NK-92 treated with Interleukin-12 subunit alpha and Interleukin-12 subunit beta, amount 100 ng/mL, for 24 hours (cell line): ENCODE measurements at regions not wholly inside any gene's neighbourhood (a gene's known extent, or its start where the extent isn't known, plus 50 kb on each side); places are given as distances from the start of the nearest gene placed in this dataset.
"Not testable (repeated sequence)": the region's sequence is repeated elsewhere in the genome, so short reads cannot be mapped to it uniquely, and the experiment has no call there.

Experiments used
- DNase-seq: peaks from one replicate; lab custom pipeline; 2025; lab: John Stamatoyannopoulos, UW

- not testable (repeated sequence) for DNase-seq
Measured at GRCh38 chr1:109857702-109858101, 52.9 kb upstream of the CSF1 start.

GRCh38 chr1:109855986-109856385, 54.7 kb upstream of the CSF1 start:
- DNase-seq: not testable (repeated sequence)

GRCh38 chr1:109853972-109854371, 56.7 kb upstream of the CSF1 start:
- not testable (repeated sequence) for DNase-seq

GRCh38 chr1:109852221-109853015, 58.2 kb upstream of the CSF1 start:
- not testable (repeated sequence) for DNase-seq

GRCh38 chr1:109850827-109851226, 59.8 kb upstream of the CSF1 start:
- no peak for DNase-seq

- no peak for DNase-seq
Measured at GRCh38 chr1:109850194-109850593, 60.5 kb upstream of the CSF1 start.

- no peak for DNase-seq
Measured at GRCh38 chr1:109849655-109850054, 61.0 kb upstream of the CSF1 start.

- DNase-seq: no peak
Measured at GRCh38 chr1:109847251-109847650, 63.4 kb upstream of the CSF1 start.

GRCh38 chr1:109846846-109847245, 63.8 kb upstream of the CSF1 start:
- no peak for DNase-seq

GRCh38 chr1:109846162-109846561, 64.5 kb upstream of the CSF1 start:
- no peak for DNase-seq

GRCh38 chr1:109845658-109846057, 65.0 kb upstream of the CSF1 start:
- no peak for DNase-seq

GRCh38 chr1:109844609-109845008, 66.0 kb upstream of the CSF1 start:
- DNase-seq: no peak

GRCh38 chr1:109840011-109840629, 70.5 kb upstream of the CSF1 start:
- no peak for DNase-seq

GRCh38 chr1:109839276-109839675, 71.4 kb upstream of the CSF1 start:
- not testable (repeated sequence) for DNase-seq

GRCh38 chr1:109838838-109839240, 71.8 kb upstream of the CSF1 start:
- no peak for DNase-seq

- DNase-seq: no peak
Measured at GRCh38 chr1:109837852-109838570, 72.6 kb upstream of the CSF1 start.

- not testable (repeated sequence) for DNase-seq
Measured at GRCh38 chr1:109835645-109836044, 71.9 kb upstream of the EPS8L3 start.

- DNase-seq: no peak
Measured at GRCh38 chr1:109834951-109835350, 71.2 kb upstream of the EPS8L3 start.

- no peak for DNase-seq
Measured at GRCh38 chr1:109832945-109833344, 69.2 kb upstream of the EPS8L3 start.

GRCh38 chr1:109828756-109829505, 65.2 kb upstream of the EPS8L3 start:
- no peak for DNase-seq

- no peak for DNase-seq
Measured at GRCh38 chr1:109827986-109828385, 64.3 kb upstream of the EPS8L3 start.

- no peak for DNase-seq
Measured at GRCh38 chr1:109827466-109827865, 63.7 kb upstream of the EPS8L3 start.
